Loucy (cell line): ENCODE measurements at regions not wholly inside any gene's neighbourhood (a gene's known extent, or its start where the extent isn't known, plus 50 kb on each side); places are given as distances from the start of the nearest gene placed in this dataset.

ENCODE experiments used
- EZH2phosphoT487 ChIP-seq: fragments of 200-600 bp; IDR thresholded peaks from 2 replicates; pipeline ENCODE4 v1.6.1; 2018; ENCODE audit warnings: antibody characterized with exemption, mild to moderate bottlenecking, moderate library complexity, borderline replicate concordance
- TF ChIP-seq, protein P1 (sequence below): fragments of 200-600 bp; sonication (generic); conservative IDR thresholded peaks from 2 replicates; pipeline ENCODE4 v1.5.1; 2014; ENCODE audit warnings: mild to moderate bottlenecking, antibody characterized with exemption, low read length

DNA sequence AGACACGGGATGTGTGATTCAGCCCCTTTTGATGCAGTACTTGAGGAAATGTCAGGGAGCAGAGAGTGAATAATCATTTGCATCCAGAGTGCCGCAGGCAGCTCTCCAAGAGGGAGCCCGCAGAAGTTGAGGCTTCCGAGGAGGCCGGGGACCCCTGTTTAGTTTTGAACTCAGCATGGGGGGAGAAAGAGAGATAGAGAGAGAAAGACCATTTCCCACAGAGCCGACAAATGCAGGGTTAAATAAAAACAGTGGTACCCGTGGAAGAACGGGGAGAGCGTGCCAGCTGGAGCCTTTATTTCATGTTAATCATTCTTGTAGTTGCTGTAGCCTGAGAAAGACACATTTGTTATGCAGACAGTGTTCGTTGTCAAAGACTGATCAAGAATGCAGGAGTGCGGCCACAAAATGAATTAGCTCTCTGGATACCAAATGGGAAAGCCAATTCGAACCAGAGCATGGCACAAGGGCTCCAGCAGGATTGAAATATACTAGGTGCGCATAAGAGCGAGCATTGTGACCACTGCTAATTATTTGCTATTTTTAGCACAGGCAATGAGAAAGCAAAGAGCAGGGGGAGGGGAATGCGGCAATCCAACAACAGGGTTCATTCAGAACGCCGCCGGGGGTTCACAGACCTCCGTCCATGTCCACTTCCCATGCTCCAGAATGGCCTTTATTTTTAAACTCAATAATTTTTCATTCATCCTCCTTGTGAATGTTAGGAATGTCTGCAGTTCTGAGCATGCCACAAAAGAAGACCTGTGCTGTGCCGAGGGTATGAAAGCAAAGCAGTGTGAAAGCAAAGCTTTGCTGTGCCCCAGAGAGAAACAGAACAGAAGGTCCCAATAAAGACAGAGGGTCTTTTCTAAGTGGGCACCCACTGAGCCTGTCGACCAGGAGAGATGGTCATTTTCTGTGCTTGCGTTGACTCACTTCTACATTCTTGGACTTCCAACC lies 243.9 kb upstream of the VCX3A start:
- TF ChIP-seq, protein P1, sequence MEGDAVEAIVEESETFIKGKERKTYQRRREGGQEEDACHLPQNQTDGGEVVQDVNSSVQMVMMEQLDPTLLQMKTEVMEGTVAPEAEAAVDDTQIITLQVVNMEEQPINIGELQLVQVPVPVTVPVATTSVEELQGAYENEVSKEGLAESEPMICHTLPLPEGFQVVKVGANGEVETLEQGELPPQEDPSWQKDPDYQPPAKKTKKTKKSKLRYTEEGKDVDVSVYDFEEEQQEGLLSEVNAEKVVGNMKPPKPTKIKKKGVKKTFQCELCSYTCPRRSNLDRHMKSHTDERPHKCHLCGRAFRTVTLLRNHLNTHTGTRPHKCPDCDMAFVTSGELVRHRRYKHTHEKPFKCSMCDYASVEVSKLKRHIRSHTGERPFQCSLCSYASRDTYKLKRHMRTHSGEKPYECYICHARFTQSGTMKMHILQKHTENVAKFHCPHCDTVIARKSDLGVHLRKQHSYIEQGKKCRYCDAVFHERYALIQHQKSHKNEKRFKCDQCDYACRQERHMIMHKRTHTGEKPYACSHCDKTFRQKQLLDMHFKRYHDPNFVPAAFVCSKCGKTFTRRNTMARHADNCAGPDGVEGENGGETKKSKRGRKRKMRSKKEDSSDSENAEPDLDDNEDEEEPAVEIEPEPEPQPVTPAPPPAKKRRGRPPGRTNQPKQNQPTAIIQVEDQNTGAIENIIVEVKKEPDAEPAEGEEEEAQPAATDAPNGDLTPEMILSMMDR = no peak
- no peak for TF ChIP-seq EZH2phosphoT487
